ENCODE measurements at regions not wholly inside any gene's neighbourhood (a gene's known extent, or its start where the extent isn't known, plus 50 kb on each side); places are given as distances from the start of the nearest gene placed in this dataset.

DNA sequence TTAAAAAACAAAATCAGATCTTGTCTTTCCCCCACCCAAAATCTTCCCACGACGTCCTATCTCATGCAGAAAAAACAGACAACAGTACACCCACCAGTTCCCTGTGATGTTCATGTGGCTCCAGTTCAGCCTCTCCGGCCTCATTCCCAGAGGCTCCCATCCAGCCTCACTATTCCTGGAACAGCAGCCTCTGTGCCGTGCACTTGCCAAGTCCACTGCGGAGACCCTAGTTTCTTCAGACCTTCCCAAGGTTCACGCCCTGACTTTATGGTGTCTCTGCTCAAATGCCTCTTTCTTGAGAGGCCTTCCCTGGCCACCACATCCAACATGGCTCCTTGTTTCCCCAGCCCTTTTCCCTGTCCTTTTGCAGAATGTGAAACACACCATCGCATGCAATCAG lies 106.3 kb upstream of the BACE2 start:
- no peak for TF ChIP-seq CTCF (IDR thresholded peaks at IDR 0.05)
- no peak for TF ChIP-seq POLR2A (IDR thresholded peaks at IDR 0.05)
- no peak for TF ChIP-seq EP300 (IDR thresholded peaks at IDR 0.05)
